BLaER1 (cell line): ENCODE measurements at regions not wholly inside any gene's neighbourhood (a gene's known extent, or its start where the extent isn't known, plus 50 kb on each side); places are given as distances from the start of the nearest gene placed in this dataset.

Experiments
- H3K27ac ChIP-seq: shearing (Covaris generic); formaldehyde crosslinking; 2 replicates; pipeline ENCODE4 v1.8.1; 2022
- H3K27me3 ChIP-seq: shearing (Covaris generic); formaldehyde crosslinking; 2 replicates; pipeline ENCODE4 v1.8.1; 2022
- H3K36me3 ChIP-seq: shearing (Covaris generic); formaldehyde crosslinking; 2 replicates; pipeline ENCODE4 v1.8.1; 2022
- H3K4me1 ChIP-seq: shearing (Covaris generic); formaldehyde crosslinking; 2 replicates; pipeline ENCODE4 v1.8.1; 2022
- H3K4me2 ChIP-seq: shearing (Covaris generic); formaldehyde crosslinking; 2 replicates; pipeline ENCODE4 v1.8.1; 2022
- H3K4me3 ChIP-seq: shearing (Covaris generic); formaldehyde crosslinking; 2 replicates; pipeline ENCODE4 v1.8.1; 2022
- H3K9ac ChIP-seq: shearing (Covaris generic); formaldehyde crosslinking; 2 replicates; pipeline ENCODE4 v1.8.1; 2022
- H3K9me3 ChIP-seq: shearing (Covaris generic); formaldehyde crosslinking; 2 replicates; pipeline ENCODE4 v1.8.1; 2022
- H4K20me1 ChIP-seq: shearing (Covaris generic); formaldehyde crosslinking; 2 replicates; pipeline ENCODE4 v1.8.1; 2022
- Cebpa-rat ChIP-seq: shearing (Covaris generic); IDR thresholded peaks from 2 replicates; pipeline ENCODE4 v1.8.1; 2022

DNA sequence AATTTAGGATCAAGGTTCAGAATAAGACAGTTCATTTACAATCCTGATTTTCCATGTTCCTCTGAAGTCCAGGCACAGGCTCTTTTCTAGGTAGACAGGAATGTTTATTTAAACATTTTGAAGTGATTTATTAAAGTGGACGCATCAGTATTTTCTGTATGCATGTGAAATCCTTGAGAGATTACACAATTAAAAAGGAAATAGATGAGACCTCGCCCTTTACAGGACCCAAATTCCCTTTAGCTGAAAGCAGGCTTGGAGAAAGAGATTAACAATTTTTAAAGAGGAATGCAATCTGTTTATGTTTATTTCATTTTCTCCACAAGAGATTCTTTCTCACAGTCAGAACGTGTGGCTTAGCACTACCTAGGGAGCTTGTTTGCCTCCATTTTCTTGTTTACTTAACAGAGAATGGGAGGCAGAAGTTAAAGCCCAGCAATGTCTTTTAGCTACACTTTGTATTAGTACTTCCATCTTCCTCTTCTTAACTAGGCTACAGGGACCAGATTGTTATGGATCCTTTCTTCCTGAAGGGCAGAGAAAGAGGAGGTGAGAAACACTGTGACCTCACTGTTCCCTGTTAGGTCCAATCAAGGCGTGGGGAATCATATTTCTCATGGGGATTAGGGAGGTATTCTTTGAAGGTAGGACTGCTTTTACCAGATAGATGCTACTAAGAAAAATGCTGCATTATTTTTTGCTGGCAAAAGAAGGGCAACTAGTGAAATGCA lies 416.0 kb downstream of the SH3GL2 start:
- H3K27me3 ChIP-seq, result no peaks in the 10 kb centered on the region
- H3K9me3 ChIP-seq, result no peaks in the 10 kb centered on the region
- no peaks in the 10 kb centered on the region for H3K4me1 ChIP-seq
- H3K4me2 ChIP-seq, result no peak overlapping the region
- no peak overlapping the region for H3K4me3 ChIP-seq
- no peaks in the 10 kb centered on the region for H4K20me1 ChIP-seq
- no peak overlapping the region for H3K27ac ChIP-seq
- TF ChIP-seq Cebpa-rat, result no peak
- H3K9ac ChIP-seq, result no peak overlapping the region
- no peaks in the 10 kb centered on the region for H3K36me3 ChIP-seq

DNA sequence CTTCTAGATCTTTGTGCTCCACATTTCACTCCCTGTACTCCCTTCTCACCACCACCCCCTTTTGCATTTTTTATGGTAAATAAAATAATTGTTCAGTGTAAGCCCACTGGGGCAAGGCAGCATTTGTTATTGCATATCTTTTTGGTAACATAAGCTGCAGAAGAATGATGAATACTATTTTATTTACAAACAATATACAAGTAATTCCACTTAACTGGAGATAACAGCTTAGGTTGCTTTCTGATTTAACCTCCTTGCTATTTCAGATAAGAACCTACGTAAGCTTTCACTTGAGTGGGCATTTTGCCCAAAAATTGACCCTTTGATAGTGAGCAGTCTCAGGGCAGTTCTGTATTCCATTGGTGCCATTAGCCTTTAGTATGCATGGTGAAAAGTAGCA lies 417.9 kb downstream of the SH3GL2 start:
- no peak overlapping the region for H3K4me2 ChIP-seq
- no peaks in the 10 kb centered on the region for H3K36me3 ChIP-seq
- TF ChIP-seq Cebpa-rat, result no peak
- no peak overlapping the region for H3K4me3 ChIP-seq
- no peaks in the 10 kb centered on the region for H3K9me3 ChIP-seq
- H3K27me3 ChIP-seq, result no peaks in the 10 kb centered on the region
- no peaks in the 10 kb centered on the region for H3K4me1 ChIP-seq
- no peak overlapping the region for H3K27ac ChIP-seq
- H4K20me1 ChIP-seq, result no peaks in the 10 kb centered on the region
- H3K9ac ChIP-seq, result no peak overlapping the region

DNA sequence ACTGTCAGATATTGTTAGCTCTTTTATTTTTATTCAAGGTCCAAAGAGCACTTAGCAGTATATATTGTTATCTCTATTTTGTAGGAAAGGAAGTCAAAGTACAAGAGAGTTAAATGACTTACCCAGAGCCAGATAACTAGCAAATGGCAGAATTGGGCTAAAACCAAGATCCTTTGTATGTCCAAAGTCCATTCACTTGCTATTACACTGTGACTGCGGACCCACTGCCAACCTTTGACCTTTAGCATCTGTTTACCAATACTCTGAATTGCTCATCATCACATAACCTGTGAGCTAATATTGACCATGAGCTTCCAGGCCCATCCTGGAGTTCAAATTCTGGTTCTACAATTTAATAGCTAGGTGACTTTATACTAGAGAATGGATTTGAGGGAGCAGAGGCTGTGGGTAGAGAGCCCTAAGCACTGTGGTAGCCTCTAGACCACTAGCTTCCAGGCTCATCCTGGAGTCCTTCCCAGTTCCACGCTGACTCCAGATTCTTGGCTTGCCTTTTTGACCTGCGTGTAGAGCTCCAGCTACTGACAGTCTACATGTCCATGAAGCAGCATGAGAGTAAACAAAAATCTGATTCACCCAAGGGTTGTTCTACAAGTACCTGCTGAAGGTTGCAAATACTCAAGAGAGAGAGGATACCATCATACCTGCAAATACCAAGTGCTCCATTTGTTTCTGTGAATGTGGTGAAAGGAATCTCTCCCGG lies 424.0 kb downstream of the SH3GL2 start:
- H3K36me3 ChIP-seq, result no peaks in the 10 kb centered on the region
- no peak overlapping the region for H3K27ac ChIP-seq
- H3K9me3 ChIP-seq, result no peaks in the 10 kb centered on the region
- no peak overlapping the region for H3K9ac ChIP-seq
- H4K20me1 ChIP-seq, result no peaks in the 10 kb centered on the region
- H3K27me3 ChIP-seq, result no peaks in the 10 kb centered on the region
- no peak for TF ChIP-seq Cebpa-rat
- H3K4me1 ChIP-seq, result no peaks in the 10 kb centered on the region
- no peak overlapping the region for H3K4me2 ChIP-seq
- H3K4me3 ChIP-seq, result no peak overlapping the region

DNA sequence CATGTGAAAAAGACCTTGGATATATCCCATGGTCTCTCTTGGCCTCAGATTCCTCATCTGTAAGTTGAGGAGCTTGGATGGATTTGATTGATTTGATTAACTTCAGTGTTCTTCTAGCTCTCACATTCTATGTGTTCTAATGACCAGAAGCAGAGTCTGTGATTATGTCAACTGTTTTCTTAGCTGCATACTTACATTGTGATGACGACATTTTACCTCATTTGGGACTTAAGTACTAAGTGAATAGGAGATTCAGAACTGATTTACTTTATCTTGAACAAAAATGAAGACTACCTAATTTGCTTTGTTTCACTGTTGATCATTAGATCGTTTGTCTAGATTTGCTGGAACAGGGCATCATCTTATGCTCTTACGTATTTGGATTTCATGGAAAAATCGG lies 427.7 kb downstream of the SH3GL2 start:
- Histone ChIP-seq H3K4me3 (no peak overlapping the region), H3K4me1 (no peaks in the 10 kb centered on the region), H3K27ac (no peak overlapping the region), H3K4me2 (no peak overlapping the region), H3K27me3 (no peaks in the 10 kb centered on the region), H3K36me3 (no peaks in the 10 kb centered on the region), H3K9ac (no peak overlapping the region), H4K20me1 (no peaks in the 10 kb centered on the region), H3K9me3 (no peaks in the 10 kb centered on the region)
- TF ChIP-seq Cebpa-rat, result no peak

DNA sequence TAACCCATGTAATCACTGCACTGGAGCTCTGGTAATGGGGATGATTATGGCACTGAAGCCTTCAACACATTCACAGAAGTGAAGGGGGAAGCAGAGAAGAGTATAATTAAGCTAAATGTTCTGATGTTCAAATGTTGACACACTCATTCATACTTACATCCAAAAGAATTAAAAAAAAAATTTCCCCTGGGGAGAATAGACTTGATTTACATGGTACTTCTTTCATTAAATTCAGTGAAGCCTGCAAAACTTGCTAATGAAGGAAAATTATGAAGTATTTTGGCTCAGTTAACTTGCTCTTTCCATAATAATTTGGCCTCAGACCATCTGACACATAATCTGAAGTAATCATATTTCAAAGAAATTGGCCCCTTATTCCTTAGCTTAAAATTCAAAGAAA lies 428.8 kb downstream of the SH3GL2 start:
- no peak overlapping the region for H3K27ac ChIP-seq
- H3K9me3 ChIP-seq, result no peaks in the 10 kb centered on the region
- no peaks in the 10 kb centered on the region for H3K4me1 ChIP-seq
- no peak overlapping the region for H3K4me3 ChIP-seq
- no peaks in the 10 kb centered on the region for H3K36me3 ChIP-seq
- no peak overlapping the region for H3K9ac ChIP-seq
- H3K4me2 ChIP-seq, result no peak overlapping the region
- no peak for TF ChIP-seq Cebpa-rat
- H3K27me3 ChIP-seq, result no peaks in the 10 kb centered on the region
- no peaks in the 10 kb centered on the region for H4K20me1 ChIP-seq

DNA sequence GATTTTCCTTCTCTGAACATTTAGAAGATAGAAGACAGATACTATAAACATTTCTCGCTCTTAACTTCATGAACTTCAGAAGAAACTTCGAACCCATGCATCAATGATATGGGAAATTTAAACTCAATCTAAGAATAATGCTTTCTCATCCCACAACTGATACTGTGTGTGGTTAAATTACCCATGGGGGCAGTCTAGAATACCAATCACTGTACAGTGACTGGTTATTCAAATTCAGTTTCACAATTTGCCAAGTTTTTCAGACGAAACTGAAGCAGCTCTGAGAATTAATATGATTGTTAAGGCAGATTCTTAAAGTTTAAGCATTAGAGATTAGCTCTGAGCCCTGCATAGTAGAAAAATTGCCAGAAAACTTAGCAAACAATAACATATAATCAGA lies 431.0 kb downstream of the SH3GL2 start:
- no peak for TF ChIP-seq Cebpa-rat
- H3K27ac ChIP-seq, result no peak overlapping the region
- no peaks in the 10 kb centered on the region for H3K9me3 ChIP-seq
- H3K4me3 ChIP-seq, result no peak overlapping the region
- H3K27me3 ChIP-seq, result no peaks in the 10 kb centered on the region
- no peaks in the 10 kb centered on the region for H3K4me1 ChIP-seq
- no peak overlapping the region for H3K9ac ChIP-seq
- no peak overlapping the region for H3K4me2 ChIP-seq
- no peaks in the 10 kb centered on the region for H3K36me3 ChIP-seq
- H4K20me1 ChIP-seq, result no peaks in the 10 kb centered on the region

DNA sequence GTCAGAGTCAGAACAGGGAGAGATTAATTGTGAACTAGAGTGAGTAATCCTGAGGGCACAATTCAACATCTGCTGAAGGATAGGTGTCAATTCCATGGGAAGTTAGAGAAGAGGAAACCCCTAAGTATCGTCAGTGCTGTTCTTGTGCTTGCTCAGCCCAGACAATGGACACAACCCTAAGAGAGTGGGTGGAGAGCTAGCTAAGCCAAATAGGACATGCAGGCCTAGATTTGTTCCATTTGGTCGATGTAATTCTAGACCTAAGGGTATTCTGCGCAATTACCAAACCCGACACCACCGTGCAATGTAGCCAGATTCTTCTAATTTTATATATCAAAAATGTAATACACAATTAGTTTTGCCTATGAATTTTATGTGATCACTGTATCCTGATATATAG lies 431.6 kb downstream of the SH3GL2 start:
- Histone ChIP-seq H3K4me1 (no peaks in the 10 kb centered on the region), H3K36me3 (no peaks in the 10 kb centered on the region), H3K9me3 (no peaks in the 10 kb centered on the region), H3K4me2 (no peak overlapping the region), H4K20me1 (no peaks in the 10 kb centered on the region), H3K27ac (no peak overlapping the region), H3K27me3 (no peaks in the 10 kb centered on the region), H3K9ac (no peak overlapping the region), H3K4me3 (no peak overlapping the region)
- no peak for TF ChIP-seq Cebpa-rat

DNA sequence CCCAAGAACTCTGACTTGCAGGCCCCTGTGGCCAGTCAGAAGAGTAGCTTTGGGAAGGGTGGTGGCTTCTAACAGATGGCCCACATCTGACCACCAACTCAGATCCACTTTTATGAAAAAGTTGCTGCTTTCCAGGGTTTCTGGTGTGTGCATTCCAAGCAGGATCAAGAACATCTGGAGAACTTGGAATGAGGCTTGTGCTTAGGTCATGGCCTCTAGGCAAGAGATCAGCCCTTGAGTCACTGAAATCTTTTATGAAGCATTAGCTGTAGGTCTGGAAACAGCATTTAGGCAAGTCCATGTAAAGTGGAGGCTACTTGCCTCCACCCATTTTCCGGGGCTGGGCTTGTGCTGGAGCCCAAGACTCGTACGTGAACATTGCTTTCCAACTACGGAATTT lies 433.3 kb downstream of the SH3GL2 start:
- no peak for TF ChIP-seq Cebpa-rat
- no peaks in the 10 kb centered on the region for H3K4me1 ChIP-seq

DNA sequence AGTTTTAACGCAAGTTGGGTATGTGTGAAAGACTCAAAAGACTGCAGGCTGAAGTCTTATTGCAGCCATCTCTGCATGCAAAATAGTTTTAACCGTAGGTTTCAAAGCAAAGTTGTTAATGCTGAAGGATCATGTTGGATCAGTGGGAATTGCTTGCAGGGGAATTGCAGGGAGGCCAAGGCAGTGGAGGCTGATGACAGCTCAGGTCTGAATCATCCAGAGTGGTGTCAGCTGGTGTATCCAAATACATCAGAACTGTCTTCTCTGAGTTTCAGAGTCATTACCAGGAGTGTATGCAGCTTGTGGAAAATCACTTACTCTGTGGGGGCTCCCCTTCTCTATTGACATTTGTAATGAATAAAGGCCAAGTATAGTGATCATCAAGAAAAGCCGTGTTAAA lies 435.7 kb downstream of the SH3GL2 start:
- no peak for TF ChIP-seq Cebpa-rat
- Histone ChIP-seq H3K27ac (no peak overlapping the region), H3K36me3 (no peaks in the 10 kb centered on the region), H3K9ac (no peak overlapping the region), H3K4me3 (no peak overlapping the region), H3K27me3 (no peaks in the 10 kb centered on the region), H4K20me1 (no peaks in the 10 kb centered on the region), H3K4me2 (no peak overlapping the region), H3K4me1 (no peaks in the 10 kb centered on the region), H3K9me3 (no peaks in the 10 kb centered on the region)

More for the DNA sequence above, 433.3 kb downstream of the SH3GL2 start:
- H3K4me2 ChIP-seq, result no peak overlapping the region
- no peaks in the 10 kb centered on the region for H3K27me3 ChIP-seq
- H3K9ac ChIP-seq, result no peak overlapping the region
- H3K27ac ChIP-seq, result no peak overlapping the region
- no peak overlapping the region for H3K4me3 ChIP-seq
- H4K20me1 ChIP-seq, result no peaks in the 10 kb centered on the region
- H3K36me3 ChIP-seq, result no peaks in the 10 kb centered on the region
- H3K9me3 ChIP-seq, result no peaks in the 10 kb centered on the region

DNA sequence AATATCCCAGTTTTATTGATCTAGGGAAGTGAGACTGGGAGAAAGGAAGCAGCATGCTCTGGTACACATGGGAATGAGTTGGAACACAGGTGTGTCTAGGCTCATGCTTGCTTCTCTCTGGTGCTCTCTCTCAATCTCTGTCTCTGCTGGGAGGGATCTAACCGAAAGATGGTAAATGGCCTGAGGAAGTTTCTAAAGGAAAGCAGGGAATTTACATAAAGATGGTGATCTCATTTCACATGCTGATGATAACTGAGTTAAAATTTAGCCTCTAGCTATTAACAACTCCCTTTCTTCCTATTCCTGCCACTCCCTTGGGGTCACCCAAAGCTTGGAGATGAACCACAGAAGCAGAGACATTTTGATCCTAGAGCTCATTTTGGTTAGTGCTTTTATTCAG lies 436.2 kb downstream of the SH3GL2 start:
- H3K27ac ChIP-seq, result no peak overlapping the region
- TF ChIP-seq Cebpa-rat, result no peak
- no peaks in the 10 kb centered on the region for H3K36me3 ChIP-seq
- H3K4me1 ChIP-seq, result no peaks in the 10 kb centered on the region
- H3K4me3 ChIP-seq, result no peak overlapping the region
- no peaks in the 10 kb centered on the region for H3K27me3 ChIP-seq
- no peak overlapping the region for H3K9ac ChIP-seq
- H4K20me1 ChIP-seq, result no peaks in the 10 kb centered on the region
- H3K9me3 ChIP-seq, result no peaks in the 10 kb centered on the region
- H3K4me2 ChIP-seq, result no peak overlapping the region
